HS-5 (cell line): ENCODE measurements at regions not wholly inside any gene's neighbourhood (a gene's known extent, or its start where the extent isn't known, plus 50 kb on each side); places are given as distances from the start of the nearest gene placed in this dataset.
A peak's percentile ranks its signal among the peaks of the same experiment; 100 is the strongest.
"Not testable (repeated sequence)": the region's sequence is repeated elsewhere in the genome, so short reads cannot be mapped to it uniquely, and the experiment has no call there.

Experiments used
- DNase-seq: peaks from one replicate; pipeline ENCODE4 v3.0.0-alpha.2; 2012; ENCODE audit warnings: low read depth

- no peak for DNase-seq
Measured at GRCh38 chr4:111154934-111155333, 532.1 kb upstream of the PITX2 start.

- not testable (repeated sequence) for DNase-seq
Measured at GRCh38 chr4:111164556-111164955, 541.7 kb upstream of the PITX2 start.

- DNase-seq, result peak; percentile 6
Measured at GRCh38 chr4:111174331-111174730, 551.5 kb upstream of the PITX2 start.

- DNase-seq, result no peak
Measured at GRCh38 chr4:111178231-111178630, 555.4 kb upstream of the PITX2 start.

- no peak for DNase-seq
Measured at GRCh38 chr4:111187108-111187507, 564.2 kb upstream of the PITX2 start.

- no peak for DNase-seq
Measured at GRCh38 chr4:111198446-111198845, 575.6 kb upstream of the PITX2 start.

GRCh38 chr4:111204797-111205196 is 581.9 kb upstream of the PITX2 start:
- no peak for DNase-seq

GRCh38 chr4:111208970-111209369 is 586.1 kb upstream of the PITX2 start:
- DNase-seq, result no peak

GRCh38 chr4:111209706-111210105 is 586.8 kb upstream of the PITX2 start:
- DNase-seq, result no peak

- DNase-seq, result no peak
Measured at GRCh38 chr4:111210595-111210994, 587.7 kb upstream of the PITX2 start.

GRCh38 chr4:111213531-111213930 is 590.7 kb upstream of the PITX2 start:
- no peak for DNase-seq

GRCh38 chr4:111214371-111214770 is 591.5 kb upstream of the PITX2 start:
- DNase-seq, result no peak

- DNase-seq, result no peak
Measured at GRCh38 chr4:111215755-111216154, 592.9 kb upstream of the PITX2 start.

GRCh38 chr4:111216791-111217190 is 593.9 kb upstream of the PITX2 start:
- no peak for DNase-seq

- DNase-seq, result no peak
Measured at GRCh38 chr4:111221371-111221770, 598.5 kb upstream of the PITX2 start.

GRCh38 chr4:111228396-111228795 is 605.5 kb upstream of the PITX2 start:
- peak; percentile 25 for DNase-seq

- peak; percentile 37 for DNase-seq
Measured at GRCh38 chr4:111228874-111229273, 606.0 kb upstream of the PITX2 start.

- no peak for DNase-seq
Measured at GRCh38 chr4:111230265-111230664, 607.4 kb upstream of the PITX2 start.

- no peak for DNase-seq
Measured at GRCh38 chr4:111231281-111231680, 608.4 kb upstream of the PITX2 start.

- no peak for DNase-seq
Measured at GRCh38 chr4:111234939-111235338, 612.1 kb upstream of the PITX2 start.

GRCh38 chr4:111263836-111264235 is 641.0 kb upstream of the PITX2 start:
- no peak for DNase-seq

GRCh38 chr4:111266937-111267336 is 644.1 kb upstream of the PITX2 start:
- DNase-seq, result no peak

- DNase-seq, result no peak
Measured at GRCh38 chr4:111267786-111268185, 644.9 kb upstream of the PITX2 start.

- no peak for DNase-seq
Measured at GRCh38 chr4:111268769-111269414, 646.0 kb upstream of the PITX2 start.

- no peak for DNase-seq
Measured at GRCh38 chr4:111269439-111269838, 646.6 kb upstream of the PITX2 start.
